ENCODE measurements at regions not wholly inside any gene's neighbourhood (a gene's known extent, or its start where the extent isn't known, plus 50 kb on each side); places are given as distances from the start of the nearest gene placed in this dataset.

- H3K4me3 ChIP-seq (ENCODE audit: low read depth in 1 of 3, low read length in 3 of 3), result no peak overlapping the region
- TF ChIP-seq EGR1 (IDR thresholded peaks at IDR 0.05; ENCODE audit: low read depth in 2 of 2) (no peak), RAD21 (IDR thresholded peaks at IDR 0.05) (peak in 1 of 2 donors; percentile 15)
- no peak for DNase-seq (ENCODE audit: low spot score)
- H3K9ac ChIP-seq (ENCODE audit: low read depth in 1 of 2, low read length in 2 of 2), result no peak overlapping the region
- no peaks in the 10 kb centered on the region for H3K4me1 ChIP-seq (ENCODE audit: control insufficient read depth in 4 of 4, insufficient read depth in 4 of 4, low read length in 3 of 4)
- 82% methylated on average over 5 of the region's 5 CpGs for WGBS
- no peaks in the 10 kb centered on the region for H3K9me3 ChIP-seq (ENCODE audit: control insufficient read depth in 4 of 4, low read length in 3 of 4)
- no peaks in the 10 kb centered on the region for H3K36me3 ChIP-seq (ENCODE audit: control insufficient read depth in 4 of 4, insufficient read depth in 3 of 4, low read depth in 1 of 4, low read length in 3 of 4)
- no peaks in the 10 kb centered on the region for H3K27me3 ChIP-seq (ENCODE audit: control insufficient read depth in 4 of 4, insufficient read depth in 4 of 4, low read length in 3 of 4)
- H3K27ac ChIP-seq (ENCODE audit: low read depth in 1 of 2, low read length in 2 of 2), result no peak overlapping the region
Measured at GRCh38 chr3:152026033-152026556, 152.7 kb downstream of the SUCNR1 start.

GRCh38 chr3:152030320-152030719 lies 156.9 kb downstream of the SUCNR1 start:
- Histone ChIP-seq H3K9me3 (ENCODE audit: control insufficient read depth in 4 of 4, low read length in 3 of 4) (no peaks in the 10 kb centered on the region), H3K4me3 (ENCODE audit: low read depth in 1 of 3, low read length in 3 of 3) (no peak overlapping the region), H3K9ac (ENCODE audit: low read depth in 1 of 2, low read length in 2 of 2) (no peak overlapping the region), H3K36me3 (ENCODE audit: control insufficient read depth in 4 of 4, insufficient read depth in 3 of 4, low read depth in 1 of 4, low read length in 3 of 4) (no peaks in the 10 kb centered on the region), H3K27me3 (ENCODE audit: control insufficient read depth in 4 of 4, insufficient read depth in 4 of 4, low read length in 3 of 4) (no peaks in the 10 kb centered on the region), H3K4me1 (ENCODE audit: control insufficient read depth in 4 of 4, insufficient read depth in 4 of 4, low read length in 3 of 4) (no peaks in the 10 kb centered on the region), H3K27ac (ENCODE audit: low read depth in 1 of 2, low read length in 2 of 2) (no peak overlapping the region)
- WGBS, result 91% methylated on average over 4 of the region's 4 CpGs
- TF ChIP-seq HNF4A (conservative IDR thresholded peaks at IDR 0.05), result no peak
- no peak for TF ChIP-seq NR2F2 (IDR thresholded peaks at IDR 0.05)
- no peak for TF ChIP-seq SP1 (IDR thresholded peaks at IDR 0.05)
- no peak for TF ChIP-seq CTCF (IDR thresholded peaks at IDR 0.05; ENCODE audit: low read depth, low read length, missing input control)
- no peak for TF ChIP-seq YY1 (IDR thresholded peaks at IDR 0.05)
- no peak for TF ChIP-seq ZBTB33 (IDR thresholded peaks at IDR 0.05)
- no peak for TF ChIP-seq MAX (IDR thresholded peaks at IDR 0.05)
- TF ChIP-seq RXRA (IDR thresholded peaks at IDR 0.05), result no peak
- no peak for TF ChIP-seq RAD21 (IDR thresholded peaks at IDR 0.05)
- no peak for TF ChIP-seq REST (IDR thresholded peaks at IDR 0.05)
- TF ChIP-seq JUND (IDR thresholded peaks at IDR 0.05), result no peak
- no peak for TF ChIP-seq HNF4G (IDR thresholded peaks at IDR 0.05)
- TF ChIP-seq FOXA1 (IDR thresholded peaks at IDR 0.05), result no peak
- TF ChIP-seq EGR1 (IDR thresholded peaks at IDR 0.05; ENCODE audit: low read depth in 2 of 2), result no peak
- TF ChIP-seq GABPA (IDR thresholded peaks at IDR 0.05 in 1 of 2, conservative IDR thresholded peaks at IDR 0.05 in 1 of 2), result no peak
- TF ChIP-seq ATF3 (IDR thresholded peaks at IDR 0.05), result no peak
- no peak for DNase-seq (ENCODE audit: low spot score)
